HCT116 (cell line): ENCODE measurements at regions not wholly inside any gene's neighbourhood (a gene's known extent, or its start where the extent isn't known, plus 50 kb on each side); places are given as distances from the start of the nearest gene placed in this dataset.

Experiments
- ATAC-seq: fragments of 200-7000 bp; cut with Tn5 transposase; 2 replicates; pipeline ENCODE4 v1.9.1; 2020; ENCODE audit warnings: mild to moderate bottlenecking, moderate library complexity
- BruUV-seq: library from RNA; stranded (reverse); fragments of 400-500 nt; replicated peaks from 2 replicates; lab custom pipeline; 2021; lab: Mats Ljungman, UMichigan
- CTCF ChIA-PET: fragments of 300-600 bp; sonication (Branson Sonifier 250); formaldehyde crosslinking; loops from one replicate; lab custom pipeline; 2021; ENCODE audit warnings: antibody characterized with exemption; lab: Charles Lee
- POLR2A ChIA-PET: fragments of 300-600, 350-600 bp; sonication (Branson Sonifier 250); formaldehyde crosslinking; loops from one replicate; lab custom pipeline; 2021; ENCODE audit warnings: antibody characterized with exemption; lab: Charles Lee
- RAD21 ChIA-PET, 2 experiments: fragments of 300-600 bp; sonication (Branson Sonifier 250); formaldehyde crosslinking; loops; one replicate each; lab custom pipeline; 2023; ENCODE audit warnings: low total read pairs in 2 of 2; ENCODE audit not compliant: uncharacterized antibody in 2 of 2, unreplicated experiment in 2 of 2, low non-redundant PET in 1 of 2; lab: Charles Lee
- DNase-seq: peaks from one replicate; pipeline ENCODE4 v3.0.0-alpha.2; 2010; ENCODE audit warnings: low read depth, low spot score
- H2AFZ ChIP-seq: fragments of 200-600 bp; shearing (Covaris generic), sonication (generic); 2 replicates; pipeline ENCODE4 v1.6.1; 2017; ENCODE audit warnings: low read depth, mixed run types, mixed read lengths, antibody characterized with exemption, low read length; ENCODE audit not compliant: poor library complexity, severe bottlenecking
- H3K27ac ChIP-seq: 2 replicates; pipeline ENCODE4 v1.5.1; 2012; ENCODE audit warnings: low read depth, low read length
- H3K27me3 ChIP-seq: fragments of 200-600 bp; sonication (generic); 2 replicates; pipeline ENCODE4 v1.6.1; 2016; ENCODE audit warnings: mixed run types, low read length, mixed read lengths; ENCODE audit not compliant: insufficient read depth
- H3K36me3 ChIP-seq, 2 experiments: fragments of 200-500 bp in 1 of 2; fragments of 200-600 bp in 1 of 2; sonication (Bioruptor generic) in 1 of 2; sonication (generic) in 1 of 2; 2 replicates each; pipeline versions ENCODE4 v1.5.1 to v1.6.1; 2014 to 2016; ENCODE audit warnings: low read length in 2 of 2, inconsistent platforms in 1 of 2, mixed read lengths in 1 of 2, mixed run types in 1 of 2; ENCODE audit not compliant: insufficient read depth in 2 of 2, control insufficient read depth in 1 of 2
- H3K4me1 ChIP-seq, 2 experiments: fragments of 200-600 bp in 1 of 2; sonication (generic) in 1 of 2; 2 replicates each; pipeline versions ENCODE4 v1.5.1 to v1.6.1; 2012 to 2017; ENCODE audit warnings: low read length in 2 of 2, inconsistent platforms in 1 of 2, mild to moderate bottlenecking in 1 of 2, mixed read lengths in 1 of 2, mixed run types in 1 of 2, moderate library complexity in 1 of 2; ENCODE audit not compliant: insufficient read depth in 2 of 2, control insufficient read depth in 1 of 2
- H3K4me2 ChIP-seq: fragments of 200-600 bp; sonication (generic); 2 replicates; pipeline ENCODE4 v1.6.1; 2017; ENCODE audit warnings: mixed run types, low read length, mixed read lengths
- H3K4me3 ChIP-seq, 2 experiments: fragments of 200-600 bp in 1 of 2; sonication (generic) in 1 of 2; replicated peaks in 1 of 2; 2 replicates each; pipeline ENCODE4 v1.5.1; 2011 to 2016; ENCODE audit warnings: low read length in 2 of 2, control low read depth in 1 of 2, low read depth in 1 of 2, mild to moderate bottlenecking in 1 of 2, mixed read lengths in 1 of 2, mixed run types in 1 of 2
- H3K79me2 ChIP-seq: fragments of 200-600 bp; sonication (generic); 2 replicates; pipeline ENCODE4 v1.6.1; 2017; ENCODE audit warnings: mild to moderate bottlenecking, mixed run types, low read length, moderate library complexity, mixed read lengths; ENCODE audit not compliant: insufficient read depth
- H3K9ac ChIP-seq: fragments of 200-600 bp; sonication (generic); 2 replicates; pipeline ENCODE4 v1.6.1; 2016; ENCODE audit warnings: low read length, mixed read lengths
- H3K9me2 ChIP-seq: fragments of 200-600 bp; sonication (generic), shearing (Covaris generic); 2 replicates; pipeline ENCODE4 v1.6.1; 2017; ENCODE audit warnings: mixed run types, mild to moderate bottlenecking, moderate library complexity; ENCODE audit not compliant: insufficient read depth
- H3K9me3 ChIP-seq, 2 experiments: fragments of 200-500 bp in 1 of 2; fragments of 200-600 bp in 1 of 2; sonication (Bioruptor generic) in 1 of 2; sonication (generic) in 1 of 2; 2 replicates each; pipeline ENCODE4 v1.6.1; 2014 to 2017; ENCODE audit warnings: low read length in 2 of 2, mixed read lengths in 2 of 2, inconsistent platforms in 1 of 2, low read depth in 1 of 2, mild to moderate bottlenecking in 1 of 2, mixed run types in 1 of 2, moderate library complexity in 1 of 2; ENCODE audit not compliant: control insufficient read depth in 1 of 2, insufficient read depth in 1 of 2
- H4K20me1 ChIP-seq: fragments of 200-600 bp; sonication (generic), shearing (Covaris generic); 2 replicates; pipeline ENCODE4 v1.6.1; 2017; ENCODE audit warnings: mixed run types, mild to moderate bottlenecking, moderate library complexity; ENCODE audit not compliant: insufficient read depth
- ELF1 ChIP-seq: IDR thresholded peaks from 2 replicates; pipeline ENCODE4 v1.6.1; 2012; ENCODE audit warnings: low read depth, borderline replicate concordance
- EZH2 ChIP-seq: fragments of 200-600 bp; sonication (generic); IDR thresholded peaks from 2 replicates; pipeline ENCODE4 v1.6.1; 2017; ENCODE audit warnings: antibody characterized with exemption, mixed run types
- FOSL1 ChIP-seq: IDR thresholded peaks from 2 replicates; pipeline ENCODE4 v1.6.1; 2012; ENCODE audit warnings: low read depth
- JUND ChIP-seq: IDR thresholded peaks from 2 replicates; pipeline ENCODE4 v1.6.1; 2012
- MAX ChIP-seq: IDR thresholded peaks from 2 replicates; pipeline ENCODE4 v1.6.1; 2012
- POLR2AphosphoS5 ChIP-seq: IDR thresholded peaks from 2 replicates; pipeline ENCODE4 v1.6.1; 2011; ENCODE audit warnings: mild to moderate bottlenecking, low read depth, low read length, moderate library complexity
- REST ChIP-seq: IDR thresholded peaks from 2 replicates; pipeline ENCODE4 v1.6.1; 2012; ENCODE audit warnings: low read depth
- SRF ChIP-seq: IDR thresholded peaks from 2 replicates; pipeline ENCODE4 v1.6.1; 2012; ENCODE audit warnings: low read depth
- TCF7L2 ChIP-seq: IDR thresholded peaks from 2 replicates; pipeline ENCODE4 v1.7.0; 2011; ENCODE audit warnings: borderline replicate concordance, inconsistent platforms; ENCODE audit not compliant: insufficient read depth, insufficient read length; ENCODE audit errors: extremely low read depth
- ZBTB33 ChIP-seq: IDR thresholded peaks from 2 replicates; pipeline ENCODE4 v1.6.1; 2011; ENCODE audit warnings: mild to moderate bottlenecking, low read length, moderate library complexity; ENCODE audit not compliant: insufficient replicate concordance; ENCODE audit errors: extremely low read depth
- intact Hi-C: fragments of 100-400 bp; cut with micrococcal nuclease; formaldehyde crosslinking; loops from 2 replicates; pipeline ENCODE4 v1.10.0; 2022

GRCh38 chr4:24741910-24742309, 53.5 kb upstream of the SOD3 start:
- BruUV-seq, result no TSS peak
- H3K4me1 ChIP-seq, result no peaks in the 10 kb centered on the region
- CTCF ChIA-PET, result no interaction called here
- H3K9ac ChIP-seq, result no peak overlapping the region
- no peaks in the 10 kb centered on the region for H3K9me2 ChIP-seq
- no peaks in the 10 kb centered on the region for H3K9me3 ChIP-seq
- H3K4me2 ChIP-seq, result no peak overlapping the region
- no peak for ATAC-seq
- no peak for TF ChIP-seq ELF1
- TF ChIP-seq REST, result no peak
- TF ChIP-seq FOSL1, result no peak
- TF ChIP-seq JUND, result no peak
- TF ChIP-seq EZH2, result no peak
- no peak for TF ChIP-seq POLR2AphosphoS5
- TF ChIP-seq MAX, result no peak
- no peak for TF ChIP-seq ZBTB33
- TF ChIP-seq SRF, result no peak
- no peak for TF ChIP-seq TCF7L2
- RAD21 ChIA-PET, result no interaction called here
- intact Hi-C loops, result no loop called here
- H2AFZ ChIP-seq, result no peak overlapping the region
- no peak for DNase-seq
- no peaks in the 10 kb centered on the region for H3K79me2 ChIP-seq
- no peak overlapping the region for H3K4me3 ChIP-seq
- no peaks in the 10 kb centered on the region for H3K27me3 ChIP-seq
- H3K36me3 ChIP-seq, result no peaks in the 10 kb centered on the region
- POLR2A ChIA-PET, result no interaction called here
- H3K27ac ChIP-seq, result no peak overlapping the region
- H4K20me1 ChIP-seq, result no peaks in the 10 kb centered on the region
